CD14-positive monocyte (primary cell): ENCODE measurements at regions not wholly inside any gene's neighbourhood (a gene's known extent, or its start where the extent isn't known, plus 50 kb on each side); places are given as distances from the start of the nearest gene placed in this dataset.

Experiments used
- DNase-seq, 3 donors: peaks; one replicate each; pipeline ENCODE4 v3.0.0-alpha.2; 2011 to 2022
- H2AFZ ChIP-seq: 2 replicates; pipeline ENCODE4 v1.6.0; 2012; ENCODE audit warnings: mild to moderate bottlenecking, low read depth, low read length, inconsistent platforms; ENCODE audit not compliant: insufficient read depth, poor library complexity, severe bottlenecking
- H3K27ac ChIP-seq, 2 donors: 1 replicate in 1 of 2; 2 replicates in 1 of 2; pipeline ENCODE4 v1.5.1; 2012 to 2013; ENCODE audit warnings: low read length in 2 of 2, control low read depth in 1 of 2, inconsistent platforms in 1 of 2, low read depth in 1 of 2, mild to moderate bottlenecking in 1 of 2
- H3K27me3 ChIP-seq, 2 donors: one replicate each; pipeline versions ENCODE4 v1.6.0 to v1.6.1; 2011 to 2013; ENCODE audit warnings: low read length in 2 of 2; ENCODE audit not compliant: control insufficient read depth in 2 of 2, insufficient read depth in 2 of 2
- H3K36me3 ChIP-seq, 2 donors: replicated peaks in 1 of 2; 1 replicate in 1 of 2; 2 replicates in 1 of 2; pipeline versions ENCODE4 v1.5.1 to v1.6.1; 2012 to 2013; ENCODE audit warnings: low read length in 2 of 2, control low read depth in 1 of 2, inconsistent platforms in 1 of 2, mild to moderate bottlenecking in 1 of 2; ENCODE audit not compliant: insufficient read depth in 2 of 2, control insufficient read depth in 1 of 2
- H3K4me1 ChIP-seq, 2 donors: 1 replicate in 1 of 2; 2 replicates in 1 of 2; pipeline versions ENCODE4 v1.5.1 to v1.6.1; 2012 to 2013; ENCODE audit warnings: low read length in 2 of 2, control low read depth in 1 of 2, inconsistent platforms in 1 of 2, mild to moderate bottlenecking in 1 of 2, moderate library complexity in 1 of 2; ENCODE audit not compliant: insufficient read depth in 2 of 2, control insufficient read depth in 1 of 2
- H3K4me2 ChIP-seq: replicated peaks from 2 replicates; pipeline ENCODE3; 2012; ENCODE audit warnings: low read length, moderate library complexity, mild to moderate bottlenecking; ENCODE audit not compliant: poor library complexity, severe bottlenecking; ENCODE audit errors: extremely low read depth
- H3K4me3 ChIP-seq, 3 experiments: fragments of 200-600 bp in 1 of 3; sonication (generic) in 1 of 3; replicated peaks in 1 of 3; 1 replicate in 2 of 3; 2 replicates in 1 of 3; pipeline ENCODE4 v1.5.1; 2011 to 2013; ENCODE audit warnings: low read length in 3 of 3, mild to moderate bottlenecking in 3 of 3, control low read depth in 2 of 3, low read depth in 2 of 3, inconsistent platforms in 1 of 3, moderate library complexity in 1 of 3
- H3K79me2 ChIP-seq: 2 replicates; pipeline ENCODE4 v1.6.0; 2012; ENCODE audit warnings: mild to moderate bottlenecking, control low read depth, inconsistent platforms, low read length, moderate library complexity; ENCODE audit not compliant: insufficient read depth
- H3K9ac ChIP-seq: 2 replicates; pipeline ENCODE4 v1.6.0; 2017; ENCODE audit warnings: low read length, mild to moderate bottlenecking; ENCODE audit not compliant: insufficient read depth, poor library complexity, severe bottlenecking
- H3K9me3 ChIP-seq, 2 donors: replicated peaks in 1 of 2; 1 replicate in 1 of 2; 2 replicates in 1 of 2; pipeline versions ENCODE4 v1.5.1 to v1.6.1; 2012 to 2013; ENCODE audit warnings: low read length in 2 of 2, control low read depth in 1 of 2; ENCODE audit not compliant: control insufficient read depth in 1 of 2, insufficient read depth in 1 of 2
- H4K20me1 ChIP-seq: 2 replicates; pipeline ENCODE4 v1.6.0; 2012; ENCODE audit warnings: mild to moderate bottlenecking, low read length, control low read depth, moderate library complexity; ENCODE audit not compliant: insufficient read depth
- H3K27ac Mint-ChIP-seq, 7 donors: one replicate each; pipeline ENCODE4 v1.8.0; 2020; ENCODE audit warnings: mild to moderate bottlenecking in 7 of 7, mixed read lengths in 7 of 7, moderate library complexity in 6 of 7, inconsistent platforms in 2 of 7
- H3K27me3 Mint-ChIP-seq, 3 donors: one replicate each; pipeline ENCODE4 v1.8.0; 2021 to 2022; ENCODE audit warnings: low read depth in 3 of 3, mild to moderate bottlenecking in 3 of 3, mixed read lengths in 3 of 3, moderate library complexity in 3 of 3, inconsistent platforms in 1 of 3
- H3K36me3 Mint-ChIP-seq, 2 donors: one replicate each; pipeline ENCODE4 v1.8.0; 2020; ENCODE audit warnings: mixed read lengths in 2 of 2, inconsistent platforms in 1 of 2, mild to moderate bottlenecking in 1 of 2
- H3K4me1 Mint-ChIP-seq: one replicate; pipeline ENCODE4 v1.8.0; 2020; ENCODE audit warnings: mild to moderate bottlenecking, mixed read lengths
- H3K4me3 Mint-ChIP-seq, 2 donors: one replicate each; pipeline ENCODE4 v1.8.0; 2020; ENCODE audit warnings: mild to moderate bottlenecking in 2 of 2, mixed read lengths in 2 of 2, moderate library complexity in 1 of 2
- H3K9me3 Mint-ChIP-seq, 7 donors: one replicate each; pipeline ENCODE4 v1.8.0; 2020 to 2022; ENCODE audit warnings: mixed read lengths in 7 of 7, mild to moderate bottlenecking in 6 of 7, moderate library complexity in 6 of 7, inconsistent platforms in 2 of 7
- CTCF ChIP-seq: fragments of 200-600 bp; IDR thresholded peaks from one replicate; pipeline ENCODE4 v1.8.0; 2022; ENCODE audit warnings: antibody characterized with exemption, mild to moderate bottlenecking
- WGBS: methylation state at CpG from one replicate; pipeline ENCODE4 v1.1.5; 2013; ENCODE audit warnings: missing lambda C conversion rate; ENCODE audit not compliant: insufficient coverage; 5-methylcytosine and 5-hydroxymethylcytosine counted together
- intact Hi-C, 2 donors: fragments of 100-400 bp; cut with micrococcal nuclease; formaldehyde crosslinking; loops; one replicate each; pipeline versions ENCODE4 v1.15.0 to v1.15.1; 2023

GRCh38 chr5:173826428-173827350, 61.5 kb upstream of the CPEB4 start:
- Histone ChIP-seq H3K4me1 (peaks cover 16 to 19% of the 10 kb centered on the region in 2 donors), H3K27ac (no peak overlapping the region), H3K4me3 (no peak overlapping the region), H3K27me3 (no peaks in the 10 kb centered on the region), H3K4me2 (no peak overlapping the region), H3K9me3 (peaks cover 0 to 4% of the 10 kb centered on the region in 2 donors), H2AFZ (no peak overlapping the region), H3K9ac (no peak overlapping the region), H3K79me2 (no peaks in the 10 kb centered on the region), H3K36me3 (no peaks in the 10 kb centered on the region), H4K20me1 (no peaks in the 10 kb centered on the region)
- intact Hi-C loops, result no loop called here
- Mint-ChIP-seq H3K36me3 (no peaks in the 10 kb centered on the region), H3K4me1 (peaks cover 26% of the 10 kb centered on the region), H3K27me3 (no peaks in the 10 kb centered on the region), H3K4me3 (no peak overlapping the region), H3K9me3 (peaks cover 0 to 5% (median 1%) of the 10 kb centered on the region in 7 donors), H3K27ac (no peak overlapping the region)
- 100% methylated on average over 2 of the region's 5 CpGs for WGBS
- TF ChIP-seq CTCF, result no peak
- no peak for DNase-seq

GRCh38 chr5:173828952-173829351, 59.2 kb upstream of the CPEB4 start:
- no peak overlapping the region for H3K9ac ChIP-seq
- no peak overlapping the region for H3K27ac Mint-ChIP-seq
- 89% methylated on average over 1 of the region's 1 CpG for WGBS
- no peak overlapping the region for H2AFZ ChIP-seq
- H3K9me3 Mint-ChIP-seq, result peaks cover 0 to 5% (median 1%) of the 10 kb centered on the region in 7 donors
- no peak overlapping the region for H3K4me2 ChIP-seq
- no peaks in the 10 kb centered on the region for H3K27me3 Mint-ChIP-seq
- no peak for TF ChIP-seq CTCF
- intact Hi-C loops, result no loop called here
- no peaks in the 10 kb centered on the region for H3K36me3 ChIP-seq
- peaks cover 36 to 42% of the 10 kb centered on the region in 2 donors for H3K4me1 ChIP-seq
- H3K27ac ChIP-seq, result no peak overlapping the region
- no peak for DNase-seq
- H3K36me3 Mint-ChIP-seq, result no peaks in the 10 kb centered on the region
- no peak overlapping the region for H3K4me3 ChIP-seq
- no peaks in the 10 kb centered on the region for H3K27me3 ChIP-seq
- no peaks in the 10 kb centered on the region for H3K79me2 ChIP-seq
- H4K20me1 ChIP-seq, result no peaks in the 10 kb centered on the region
- H3K9me3 ChIP-seq, result peaks cover 0 to 4% of the 10 kb centered on the region in 2 donors
- H3K4me1 Mint-ChIP-seq, result peaks cover 47% of the 10 kb centered on the region
- no peak overlapping the region for H3K4me3 Mint-ChIP-seq
